ENCODE measurements at regions not wholly inside any gene's neighbourhood (a gene's known extent, or its start where the extent isn't known, plus 50 kb on each side); places are given as distances from the start of the nearest gene placed in this dataset.

GRCh38 chr3:18772699-18773305 lies 347.7 kb upstream of the SATB1 start:
- TF ChIP-seq EP300 (IDR thresholded peaks at IDR 0.05) (no peak), CTCF (IDR thresholded peaks at IDR 0.05) (no peak)
- Histone ChIP-seq H3K27me3 (no peaks in the 10 kb centered on the region), H3K4me3 (no peak overlapping the region), H3K9me3 (no peaks in the 10 kb centered on the region), H3K4me1 (ENCODE audit: insufficient read depth) (no peaks in the 10 kb centered on the region), H3K36me3 (no peaks in the 10 kb centered on the region), H3K27ac (no peak overlapping the region)
- DNase-seq = no peak
- intact Hi-C loops (cut with DNase I) = no loop called here

- Histone ChIP-seq H3K4me3 (no peak overlapping the region), H3K36me3 (no peaks in the 10 kb centered on the region), H3K9me3 (no peaks in the 10 kb centered on the region), H3K27me3 (no peaks in the 10 kb centered on the region), H3K4me1 (ENCODE audit: insufficient read depth) (no peaks in the 10 kb centered on the region), H3K27ac (no peak overlapping the region)
- 77 to 91% (median 89%) methylated on average over 1 of the region's 1 CpG for WGBS, 3 donors
- DNase-seq = no peak
- TF ChIP-seq CTCF (IDR thresholded peaks at IDR 0.05) (no peak), POLR2A (IDR thresholded peaks at IDR 0.05) (no peak), EP300 (IDR thresholded peaks at IDR 0.05) (no peak)
- intact Hi-C loops (cut with DNase I) = no loop called here
These were observed 346.8 kb upstream of the SATB1 start for GRCh38 chr3:18771931-18772330.

- intact Hi-C loops (cut with DNase I) = no loop called here
- no peak overlapping the region for H3K27ac ChIP-seq
- no peak overlapping the region for H3K4me3 ChIP-seq
- DNase-seq = no peak
- H3K36me3 ChIP-seq = no peaks in the 10 kb centered on the region
- no peaks in the 10 kb centered on the region for H3K27me3 ChIP-seq
- H3K9me3 ChIP-seq = no peaks in the 10 kb centered on the region
- WGBS, 3 donors = 50 to 98% (median 97%) methylated on average over 2 of the region's 2 CpGs
- no peak for TF ChIP-seq CTCF (IDR thresholded peaks at IDR 0.05)
- TF ChIP-seq EP300 (IDR thresholded peaks at IDR 0.05) = no peak
- TF ChIP-seq POLR2A (IDR thresholded peaks at IDR 0.05) = no peak
- H3K4me1 ChIP-seq (ENCODE audit: insufficient read depth) = no peaks in the 10 kb centered on the region
These were observed 345.7 kb upstream of the SATB1 start for GRCh38 chr3:18770800-18771199.

GRCh38 chr3:18767756-18768303 lies 342.7 kb upstream of the SATB1 start:
- WGBS, 3 donors = 91 to 93% (median 92%) methylated on average over 6 of the region's 6 CpGs

More at GRCh38 chr3:18767756-18768303, 342.7 kb upstream of the SATB1 start:
- Histone ChIP-seq H3K36me3 (no peaks in the 10 kb centered on the region), H3K4me3 (no peak overlapping the region), H3K9me3 (no peaks in the 10 kb centered on the region), H3K4me1 (ENCODE audit: insufficient read depth) (no peaks in the 10 kb centered on the region), H3K27me3 (no peaks in the 10 kb centered on the region), H3K27ac (no peak overlapping the region)
- no peak for TF ChIP-seq CTCF (IDR thresholded peaks at IDR 0.05)
- no peak for TF ChIP-seq EP300 (IDR thresholded peaks at IDR 0.05)
- TF ChIP-seq POLR2A (IDR thresholded peaks at IDR 0.05) = no peak
- DNase-seq = no peak
- intact Hi-C loops (cut with DNase I) = no loop called here

Data from ovary (tissue), 7 donors.